ENCODE measurements at regions not wholly inside any gene's neighbourhood (a gene's known extent, or its start where the extent isn't known, plus 50 kb on each side); places are given as distances from the start of the nearest gene placed in this dataset.

GRCh38 chr6:163815796-163816195 lies 401.3 kb downstream of the QKI start:
- Mint-ChIP-seq H3K9me3 (ENCODE audit: unreplicated experiment) (no peaks in the 10 kb centered on the region), H3K27ac (ENCODE audit: unreplicated experiment) (no peak overlapping the region), H3K36me3 (ENCODE audit: low read depth, unreplicated experiment) (no peaks in the 10 kb centered on the region), H3K27me3 (ENCODE audit: unreplicated experiment) (no peaks in the 10 kb centered on the region), H3K4me3 (ENCODE audit: unreplicated experiment) (no peak overlapping the region), H3K4me1 (ENCODE audit: unreplicated experiment) (no peaks in the 10 kb centered on the region)
- TF ChIP-seq CTCF (IDR thresholded peaks at IDR 0.05; ENCODE audit: unreplicated experiment) = no peak
- no peak for DNase-seq (ENCODE audit: low spot score)

- no peaks in the 10 kb centered on the region for H3K36me3 Mint-ChIP-seq (ENCODE audit: low read depth, unreplicated experiment)
- no peak overlapping the region for H3K27ac Mint-ChIP-seq (ENCODE audit: unreplicated experiment)
Measured at GRCh38 chr6:163814494-163815364, 400.2 kb downstream of the QKI start.

DNA sequence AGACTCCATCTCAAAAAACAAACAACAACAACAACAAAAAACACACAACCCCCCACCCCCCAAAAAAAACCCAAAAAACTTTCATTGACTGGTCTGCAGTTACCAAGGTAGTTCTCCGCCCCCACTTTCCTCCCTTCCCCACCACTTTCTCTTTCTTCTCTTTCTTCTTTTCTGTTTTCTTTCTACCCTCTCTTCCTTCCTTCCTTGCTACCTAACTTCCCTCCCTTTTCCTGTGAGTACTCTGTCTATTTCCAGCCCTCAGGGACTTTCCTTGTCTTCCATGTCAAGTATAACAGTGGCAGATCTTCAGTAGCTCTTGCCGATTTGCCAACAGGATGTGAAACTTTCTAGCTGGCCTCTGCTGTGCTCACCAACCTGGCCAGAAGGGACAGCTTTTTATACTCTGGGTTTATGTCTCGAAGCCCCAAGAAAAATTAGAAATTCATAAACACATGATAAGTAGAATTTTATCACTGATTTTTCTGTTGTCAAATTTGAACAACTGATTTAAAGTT lies 399.5 kb downstream of the QKI start:
- no peak for DNase-seq (ENCODE audit: low spot score)
- no peaks in the 10 kb centered on the region for H3K27me3 Mint-ChIP-seq (ENCODE audit: unreplicated experiment)
- no peak overlapping the region for H3K27ac Mint-ChIP-seq (ENCODE audit: unreplicated experiment)
- no peaks in the 10 kb centered on the region for H3K9me3 Mint-ChIP-seq (ENCODE audit: unreplicated experiment)
- no peak for TF ChIP-seq CTCF (IDR thresholded peaks at IDR 0.05; ENCODE audit: unreplicated experiment)
- no peak overlapping the region for H3K4me3 Mint-ChIP-seq (ENCODE audit: unreplicated experiment)
- H3K36me3 Mint-ChIP-seq (ENCODE audit: low read depth, unreplicated experiment) = no peaks in the 10 kb centered on the region
- H3K4me1 Mint-ChIP-seq (ENCODE audit: unreplicated experiment) = no peaks in the 10 kb centered on the region

More at GRCh38 chr6:163814494-163815364, 400.2 kb downstream of the QKI start:
- no peak for TF ChIP-seq CTCF (IDR thresholded peaks at IDR 0.05; ENCODE audit: unreplicated experiment)
- Mint-ChIP-seq H3K4me1 (ENCODE audit: unreplicated experiment) (no peaks in the 10 kb centered on the region), H3K27me3 (ENCODE audit: unreplicated experiment) (no peaks in the 10 kb centered on the region), H3K9me3 (ENCODE audit: unreplicated experiment) (no peaks in the 10 kb centered on the region), H3K4me3 (ENCODE audit: unreplicated experiment) (no peak overlapping the region)
- no peak for DNase-seq (ENCODE audit: low spot score)

DNA sequence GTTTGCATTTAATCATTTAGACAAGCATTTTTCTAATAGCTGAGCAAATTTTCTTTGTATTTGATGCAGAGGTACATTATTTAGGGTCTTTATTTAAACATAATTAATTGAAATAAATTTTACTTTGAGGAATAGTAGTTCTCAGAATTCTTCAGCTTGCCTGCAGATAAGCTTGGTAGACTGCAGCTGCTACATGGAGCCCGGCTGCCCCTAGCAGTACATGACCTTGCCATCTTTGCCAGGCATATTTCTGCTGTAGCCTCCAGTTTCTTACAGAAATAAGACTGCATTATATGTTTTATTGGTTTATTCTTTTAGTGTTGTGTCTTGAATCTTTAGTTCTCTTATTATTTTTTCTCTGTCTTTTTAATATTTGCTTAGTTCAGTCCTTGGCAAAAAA lies 396.8 kb downstream of the QKI start:
- no peaks in the 10 kb centered on the region for H3K36me3 Mint-ChIP-seq (ENCODE audit: low read depth, unreplicated experiment)
- no peak for TF ChIP-seq CTCF (IDR thresholded peaks at IDR 0.05; ENCODE audit: unreplicated experiment)
- no peaks in the 10 kb centered on the region for H3K9me3 Mint-ChIP-seq (ENCODE audit: unreplicated experiment)
- H3K27ac Mint-ChIP-seq (ENCODE audit: unreplicated experiment) = no peak overlapping the region
- H3K4me3 Mint-ChIP-seq (ENCODE audit: unreplicated experiment) = no peak overlapping the region
- no peaks in the 10 kb centered on the region for H3K27me3 Mint-ChIP-seq (ENCODE audit: unreplicated experiment)
- H3K4me1 Mint-ChIP-seq (ENCODE audit: unreplicated experiment) = no peaks in the 10 kb centered on the region
- DNase-seq (ENCODE audit: low spot score) = no peak

DNA sequence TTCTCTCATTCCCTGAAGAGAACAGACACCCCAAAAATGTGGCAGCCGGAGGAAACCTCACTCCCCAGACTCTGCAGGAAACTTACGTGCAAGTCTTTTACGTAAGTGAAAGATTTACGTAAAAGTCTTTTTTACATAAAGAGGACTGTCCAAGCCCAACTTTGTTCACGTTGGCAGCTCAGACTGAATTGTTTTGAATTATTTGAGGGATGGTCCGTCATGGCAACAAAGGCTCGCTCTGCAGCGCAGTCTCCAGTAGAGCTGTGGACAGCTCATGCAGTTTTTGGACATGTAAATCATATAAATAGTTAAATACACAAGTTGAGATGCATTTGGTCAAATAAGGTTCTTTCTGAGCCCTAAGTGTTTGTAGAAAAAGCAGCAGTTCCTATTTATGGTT lies 394.8 kb downstream of the QKI start:
- no peaks in the 10 kb centered on the region for H3K4me1 Mint-ChIP-seq (ENCODE audit: unreplicated experiment)
- no peaks in the 10 kb centered on the region for H3K27me3 Mint-ChIP-seq (ENCODE audit: unreplicated experiment)
- TF ChIP-seq CTCF (IDR thresholded peaks at IDR 0.05; ENCODE audit: unreplicated experiment) = no peak
- H3K9me3 Mint-ChIP-seq (ENCODE audit: unreplicated experiment) = no peaks in the 10 kb centered on the region
- H3K27ac Mint-ChIP-seq (ENCODE audit: unreplicated experiment) = no peak overlapping the region
- H3K4me3 Mint-ChIP-seq (ENCODE audit: unreplicated experiment) = no peak overlapping the region
- H3K36me3 Mint-ChIP-seq (ENCODE audit: low read depth, unreplicated experiment) = no peaks in the 10 kb centered on the region
- DNase-seq (ENCODE audit: low spot score) = no peak
